HepG2 (cell line): ENCODE measurements at regions not wholly inside any gene's neighbourhood (a gene's known extent, or its start where the extent isn't known, plus 50 kb on each side); places are given as distances from the start of the nearest gene placed in this dataset.

ENCODE experiments used
- HNF4G ChIP-seq, 2 experiments: sonication (generic) in 1 of 2; formaldehyde crosslinking in 1 of 2; IDR thresholded peaks; 2 replicates each; pipeline versions ENCODE4 v1.4.0 to v1.6.1; 2011 to 2020; ENCODE audit warnings: borderline replicate concordance in 2 of 2, low read depth in 2 of 2, mild to moderate bottlenecking in 2 of 2, low read length in 1 of 2, missing genetic modification reagents in 1 of 2, moderate library complexity in 1 of 2
- MAZ ChIP-seq, 2 experiments: sonication (generic) in 1 of 2; formaldehyde crosslinking in 1 of 2; IDR thresholded peaks; 2 replicates each; pipeline versions ENCODE4 v1.5.0 to v1.6.1; 2012 to 2020; ENCODE audit warnings: low read depth in 2 of 2, mild to moderate bottlenecking in 2 of 2, borderline replicate concordance in 1 of 2, improper control_type of control experiment in 1 of 2, low read length in 1 of 2, missing genetic modification reagents in 1 of 2, moderate library complexity in 1 of 2
- MEIS2 ChIP-seq: sonication (generic); formaldehyde crosslinking; IDR thresholded peaks from 2 replicates; pipeline ENCODE4 v1.9.0; 2021; ENCODE audit warnings: mild to moderate bottlenecking, missing genetic modification reagents
- SIX1 ChIP-seq: sonication (generic); formaldehyde crosslinking; IDR thresholded peaks from 2 replicates; pipeline ENCODE4 v1.4.0; 2020; ENCODE audit warnings: missing genetic modification reagents, borderline replicate concordance
- ZNF20 ChIP-seq: sonication (generic); formaldehyde crosslinking; IDR thresholded peaks from 2 replicates; pipeline ENCODE4 v1.4.0; 2020; ENCODE audit warnings: mild to moderate bottlenecking, moderate library complexity, missing genetic modification reagents
- ZNF251 ChIP-seq: sonication (generic); formaldehyde crosslinking; IDR thresholded peaks from 2 replicates; pipeline ENCODE4 v1.9.0; 2021; ENCODE audit warnings: mild to moderate bottlenecking, missing genetic modification reagents
- ZNF567 ChIP-seq: sonication (generic); formaldehyde crosslinking; IDR thresholded peaks from 2 replicates; pipeline ENCODE4 v1.8.1; 2023; ENCODE audit warnings: mild to moderate bottlenecking, missing genetic modification reagents, borderline replicate concordance
- TF ChIP-seq, protein P1 (sequence below): sonication (generic); formaldehyde crosslinking; IDR thresholded peaks from 2 replicates; pipeline ENCODE4 v1.5.1; 2020; ENCODE audit warnings: missing genetic modification reagents, mild to moderate bottlenecking, borderline replicate concordance
- TF ChIP-seq, protein P2 (sequence below): sonication (generic); formaldehyde crosslinking; IDR thresholded peaks from 2 replicates; pipeline ENCODE4 v1.5.1; 2020; ENCODE audit warnings: mild to moderate bottlenecking, missing genetic modification reagents, moderate library complexity
- TF ChIP-seq, protein P3 (sequence below): sonication (generic); formaldehyde crosslinking; IDR thresholded peaks from 2 replicates; pipeline ENCODE4 v1.5.1; 2020; ENCODE audit warnings: mild to moderate bottlenecking, missing genetic modification reagents, borderline replicate concordance

DNA sequence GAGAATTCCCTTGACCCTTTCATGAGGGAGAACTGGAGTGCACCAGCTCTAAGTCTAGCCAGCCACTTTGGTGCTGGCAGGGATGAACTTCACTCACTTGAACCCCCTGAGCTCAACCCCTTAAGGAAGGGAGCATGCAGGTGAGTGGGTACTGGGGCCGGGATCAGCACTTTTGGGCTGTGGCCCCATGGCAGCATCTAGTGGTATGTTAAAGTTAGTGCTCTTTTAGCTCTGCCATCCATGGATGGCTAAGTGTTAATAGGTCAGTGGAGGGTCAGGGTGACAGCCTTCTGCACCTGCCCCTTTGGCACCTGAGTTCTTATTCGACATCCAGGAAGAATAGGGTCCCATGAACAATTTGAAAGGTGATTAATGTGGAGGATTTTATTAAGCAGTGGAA, 689.0 kb upstream of the FSHR start (continued):
- TF ChIP-seq MAZ (IDR thresholded peaks at IDR 0.05; ENCODE audit: borderline replicate concordance, low read depth, low read length), result no peak
- no peak for TF ChIP-seq MAZ (CRISPR knock-in tag; IDR thresholded peaks at IDR 0.05; ENCODE audit: low read depth)
- TF ChIP-seq MEIS2 (CRISPR knock-in tag), result no peak
- TF ChIP-seq, protein P1, sequence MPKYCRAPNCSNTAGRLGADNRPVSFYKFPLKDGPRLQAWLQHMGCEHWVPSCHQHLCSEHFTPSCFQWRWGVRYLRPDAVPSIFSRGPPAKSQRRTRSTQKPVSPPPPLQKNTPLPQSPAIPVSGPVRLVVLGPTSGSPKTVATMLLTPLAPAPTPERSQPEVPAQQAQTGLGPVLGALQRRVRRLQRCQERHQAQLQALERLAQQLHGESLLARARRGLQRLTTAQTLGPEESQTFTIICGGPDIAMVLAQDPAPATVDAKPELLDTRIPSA (CRISPR knock-in tag), result no peak
- TF ChIP-seq ZNF567 (CRISPR knock-in tag), result no peak
- TF ChIP-seq, protein P2, sequence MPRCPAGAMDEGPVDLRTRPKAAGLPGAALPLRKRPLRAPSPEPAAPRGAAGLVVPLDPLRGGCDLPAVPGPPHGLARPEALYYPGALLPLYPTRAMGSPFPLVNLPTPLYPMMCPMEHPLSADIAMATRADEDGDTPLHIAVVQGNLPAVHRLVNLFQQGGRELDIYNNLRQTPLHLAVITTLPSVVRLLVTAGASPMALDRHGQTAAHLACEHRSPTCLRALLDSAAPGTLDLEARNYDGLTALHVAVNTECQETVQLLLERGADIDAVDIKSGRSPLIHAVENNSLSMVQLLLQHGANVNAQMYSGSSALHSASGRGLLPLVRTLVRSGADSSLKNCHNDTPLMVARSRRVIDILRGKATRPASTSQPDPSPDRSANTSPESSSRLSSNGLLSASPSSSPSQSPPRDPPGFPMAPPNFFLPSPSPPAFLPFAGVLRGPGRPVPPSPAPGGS (CRISPR knock-in tag), result no peak
- TF ChIP-seq SIX1, result no peak
- no peak for TF ChIP-seq ZNF251 (CRISPR knock-in tag)
- TF ChIP-seq ZNF20 (CRISPR knock-in tag), result no peak
- TF ChIP-seq, protein P3, sequence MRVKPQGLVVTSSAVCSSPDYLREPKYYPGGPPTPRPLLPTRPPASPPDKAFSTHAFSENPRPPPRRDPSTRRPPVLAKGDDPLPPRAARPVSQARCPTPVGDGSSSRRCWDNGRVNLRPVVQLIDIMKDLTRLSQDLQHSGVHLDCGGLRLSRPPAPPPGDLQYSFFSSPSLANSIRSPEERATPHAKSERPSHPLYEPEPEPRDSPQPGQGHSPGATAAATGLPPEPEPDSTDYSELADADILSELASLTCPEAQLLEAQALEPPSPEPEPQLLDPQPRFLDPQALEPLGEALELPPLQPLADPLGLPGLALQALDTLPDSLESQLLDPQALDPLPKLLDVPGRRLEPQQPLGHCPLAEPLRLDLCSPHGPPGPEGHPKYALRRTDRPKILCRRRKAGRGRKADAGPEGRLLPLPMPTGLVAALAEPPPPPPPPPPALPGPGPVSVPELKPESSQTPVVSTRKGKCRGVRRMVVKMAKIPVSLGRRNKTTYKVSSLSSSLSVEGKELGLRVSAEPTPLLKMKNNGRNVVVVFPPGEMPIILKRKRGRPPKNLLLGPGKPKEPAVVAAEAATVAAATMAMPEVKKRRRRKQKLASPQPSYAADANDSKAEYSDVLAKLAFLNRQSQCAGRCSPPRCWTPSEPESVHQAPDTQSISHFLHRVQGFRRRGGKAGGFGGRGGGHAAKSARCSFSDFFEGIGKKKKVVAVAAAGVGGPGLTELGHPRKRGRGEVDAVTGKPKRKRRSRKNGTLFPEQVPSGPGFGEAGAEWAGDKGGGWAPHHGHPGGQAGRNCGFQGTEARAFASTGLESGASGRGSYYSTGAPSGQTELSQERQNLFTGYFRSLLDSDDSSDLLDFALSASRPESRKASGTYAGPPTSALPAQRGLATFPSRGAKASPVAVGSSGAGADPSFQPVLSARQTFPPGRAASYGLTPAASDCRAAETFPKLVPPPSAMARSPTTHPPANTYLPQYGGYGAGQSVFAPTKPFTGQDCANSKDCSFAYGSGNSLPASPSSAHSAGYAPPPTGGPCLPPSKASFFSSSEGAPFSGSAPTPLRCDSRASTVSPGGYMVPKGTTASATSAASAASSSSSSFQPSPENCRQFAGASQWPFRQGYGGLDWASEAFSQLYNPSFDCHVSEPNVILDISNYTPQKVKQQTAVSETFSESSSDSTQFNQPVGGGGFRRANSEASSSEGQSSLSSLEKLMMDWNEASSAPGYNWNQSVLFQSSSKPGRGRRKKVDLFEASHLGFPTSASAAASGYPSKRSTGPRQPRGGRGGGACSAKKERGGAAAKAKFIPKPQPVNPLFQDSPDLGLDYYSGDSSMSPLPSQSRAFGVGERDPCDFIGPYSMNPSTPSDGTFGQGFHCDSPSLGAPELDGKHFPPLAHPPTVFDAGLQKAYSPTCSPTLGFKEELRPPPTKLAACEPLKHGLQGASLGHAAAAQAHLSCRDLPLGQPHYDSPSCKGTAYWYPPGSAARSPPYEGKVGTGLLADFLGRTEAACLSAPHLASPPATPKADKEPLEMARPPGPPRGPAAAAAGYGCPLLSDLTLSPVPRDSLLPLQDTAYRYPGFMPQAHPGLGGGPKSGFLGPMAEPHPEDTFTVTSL, result no peak
- no peak for TF ChIP-seq HNF4G (IDR thresholded peaks at IDR 0.05; ENCODE audit: borderline replicate concordance, low read depth, low read length)
- no peak for TF ChIP-seq HNF4G (CRISPR knock-in tag; IDR thresholded peaks at IDR 0.05; ENCODE audit: borderline replicate concordance, low read depth)
